HEK293 (cell line): ENCODE measurements at regions not wholly inside any gene's neighbourhood (a gene's known extent, or its start where the extent isn't known, plus 50 kb on each side); places are given as distances from the start of the nearest gene placed in this dataset.

Experiments
- CTCF ChIA-PET: fragments of 350-600 bp; formaldehyde crosslinking; extraction: SDS; loops from one replicate; lab custom pipeline; 2021; ENCODE audit warnings: antibody characterized with exemption; lab: Yijun Ruan, JAX
- POLR2A ChIA-PET: fragments of 300-600 bp; formaldehyde crosslinking; extraction: SDS; loops from one replicate; lab custom pipeline; 2020; ENCODE audit warnings: antibody characterized with exemption, inconsistent platforms; lab: Yijun Ruan, JAX
- H3K27ac ChIP-seq: fragments of 200-500 bp; sonication (Bioruptor generic); 2 replicates; pipeline ENCODE4 v1.5.1; 2014; ENCODE audit warnings: low read depth, low read length, control low read depth, inconsistent platforms; ENCODE audit errors: extremely low read depth
- H3K36me3 ChIP-seq, 2 experiments: fragments of 200-500 bp in 1 of 2; sonication (Bioruptor generic) in 1 of 2; 1 replicate in 1 of 2; 2 replicates in 1 of 2; pipeline ENCODE4 v1.5.1; 2014 to 2017; ENCODE audit warnings: inconsistent platforms in 2 of 2, low read length in 2 of 2; ENCODE audit not compliant: control insufficient read depth in 2 of 2, insufficient read depth in 1 of 2
- H3K4me1 ChIP-seq: fragments of 200-500 bp; sonication (Bioruptor generic); 2 replicates; pipeline ENCODE4 v1.5.1; 2014; ENCODE audit warnings: mild to moderate bottlenecking, low read length, inconsistent platforms; ENCODE audit not compliant: control insufficient read depth, insufficient read depth
- H3K4me3 ChIP-seq: 2 replicates; pipeline ENCODE4 v1.5.1; 2011; ENCODE audit warnings: low read depth, mild to moderate bottlenecking, control low read depth, low read length, moderate library complexity
- H3K9me3 ChIP-seq: fragments of 200-500 bp; sonication (Bioruptor generic); 2 replicates; pipeline ENCODE4 v1.5.1; 2014; ENCODE audit warnings: low read depth, low read length, inconsistent platforms; ENCODE audit not compliant: control insufficient read depth, insufficient read depth
- HOXC10 ChIP-seq: sonication (generic); formaldehyde crosslinking; IDR thresholded peaks from 2 replicates; pipeline ENCODE4 v1.8.1; 2023; ENCODE audit warnings: mild to moderate bottlenecking, missing genetic modification reagents
- HOXD13 ChIP-seq: sonication (generic); formaldehyde crosslinking; IDR thresholded peaks from 2 replicates; pipeline ENCODE4 v1.8.0; 2022; ENCODE audit warnings: missing genetic modification reagents, borderline replicate concordance
- KLF1 ChIP-seq: fragments of 450-650 bp; formaldehyde crosslinking; IDR thresholded peaks from 2 replicates; pipeline ENCODE4 v1.5.1; 2016; ENCODE audit warnings: missing biosample characterization, missing genetic modification characterization
- RBAK ChIP-seq: fragments of 450-650 bp; formaldehyde crosslinking; IDR thresholded peaks from 2 replicates; pipeline ENCODE4 v1.5.1; 2016; ENCODE audit warnings: missing biosample characterization, missing genetic modification characterization
- ZFHX2 ChIP-seq: fragments of 450-650 bp; formaldehyde crosslinking; conservative IDR thresholded peaks from 2 replicates; pipeline ENCODE4 v1.5.1; 2016; ENCODE audit warnings: missing biosample characterization, missing genetic modification characterization
- ZNF10 ChIP-seq: fragments of 450-650 bp; formaldehyde crosslinking; IDR thresholded peaks from 2 replicates; pipeline ENCODE4 v1.5.1; 2017; ENCODE audit warnings: missing biosample characterization, missing genetic modification characterization
- ZNF114 ChIP-seq: fragments of 450-650 bp; formaldehyde crosslinking; IDR thresholded peaks from 2 replicates; pipeline ENCODE4 v1.5.0; 2017; ENCODE audit warnings: missing biosample characterization, missing genetic modification characterization
- ZNF341 ChIP-seq: fragments of 450-650 bp; formaldehyde crosslinking; IDR thresholded peaks from 2 replicates; pipeline ENCODE4; 2016; ENCODE audit warnings: low read depth, missing biosample characterization, missing genetic modification characterization
- ZNF366 ChIP-seq: fragments of 450-650 bp; formaldehyde crosslinking; conservative IDR thresholded peaks from 2 replicates; pipeline ENCODE4 v1.5.1; 2016; ENCODE audit warnings: missing biosample characterization, missing genetic modification characterization
- ZNF433 ChIP-seq: fragments of 450-650 bp; formaldehyde crosslinking; IDR thresholded peaks from 2 replicates; pipeline ENCODE4 v1.5.1; 2016; ENCODE audit warnings: missing biosample characterization, missing genetic modification characterization, low read depth
- ZNF48 ChIP-seq: fragments of 450-650 bp; formaldehyde crosslinking; IDR thresholded peaks from 2 replicates; pipeline ENCODE4 v1.5.1; 2016; ENCODE audit warnings: missing biosample characterization, missing genetic modification characterization
- ZNF514 ChIP-seq: fragments of 450-650 bp; formaldehyde crosslinking; IDR thresholded peaks from 2 replicates; pipeline ENCODE4 v1.5.1; 2016; ENCODE audit warnings: missing biosample characterization, missing genetic modification characterization
- ZNF600 ChIP-seq: fragments of 450-650 bp; formaldehyde crosslinking; IDR thresholded peaks from 2 replicates; pipeline ENCODE4 v1.5.1; 2016; ENCODE audit warnings: missing biosample characterization, missing genetic modification characterization
- ZNF660 ChIP-seq: fragments of 450-650 bp; IDR thresholded peaks from 2 replicates; pipeline ENCODE4 v1.5.1; 2018; ENCODE audit warnings: missing biosample characterization, mild to moderate bottlenecking, missing genetic modification characterization
- ZNF677 ChIP-seq: fragments of 450-650 bp; IDR thresholded peaks from 2 replicates; pipeline ENCODE4 v1.5.0; 2018; ENCODE audit warnings: missing biosample characterization, mild to moderate bottlenecking, missing genetic modification characterization, moderate library complexity
- ZNF791 ChIP-seq: fragments of 450-650 bp; formaldehyde crosslinking; IDR thresholded peaks from 2 replicates; pipeline ENCODE4 v1.5.1; 2016; ENCODE audit warnings: missing biosample characterization, missing genetic modification characterization
- TF ChIP-seq, protein P1 (sequence below): fragments of 450-650 bp; formaldehyde crosslinking; IDR thresholded peaks from 2 replicates; pipeline ENCODE4 v1.5.1; 2016; ENCODE audit warnings: missing biosample characterization, missing genetic modification characterization
- TF ChIP-seq, protein P2 (sequence below): fragments of 450-650 bp; formaldehyde crosslinking; optimal IDR thresholded peaks from 2 replicates; pipeline ENCODE3; 2016; ENCODE audit warnings: missing biosample characterization, mild to moderate bottlenecking, missing genetic modification characterization
- TF ChIP-seq, protein P3 (sequence below): fragments of 450-650 bp; formaldehyde crosslinking; IDR thresholded peaks from 2 replicates; pipeline ENCODE4 v1.5.0; 2017; ENCODE audit warnings: missing biosample characterization, missing genetic modification characterization, borderline replicate concordance
- TF ChIP-seq, protein P4 (sequence below): fragments of 450-650 bp; formaldehyde crosslinking; IDR thresholded peaks from 2 replicates; pipeline ENCODE4 v1.5.1; 2016; ENCODE audit warnings: missing biosample characterization, missing genetic modification characterization, borderline replicate concordance

DNA sequence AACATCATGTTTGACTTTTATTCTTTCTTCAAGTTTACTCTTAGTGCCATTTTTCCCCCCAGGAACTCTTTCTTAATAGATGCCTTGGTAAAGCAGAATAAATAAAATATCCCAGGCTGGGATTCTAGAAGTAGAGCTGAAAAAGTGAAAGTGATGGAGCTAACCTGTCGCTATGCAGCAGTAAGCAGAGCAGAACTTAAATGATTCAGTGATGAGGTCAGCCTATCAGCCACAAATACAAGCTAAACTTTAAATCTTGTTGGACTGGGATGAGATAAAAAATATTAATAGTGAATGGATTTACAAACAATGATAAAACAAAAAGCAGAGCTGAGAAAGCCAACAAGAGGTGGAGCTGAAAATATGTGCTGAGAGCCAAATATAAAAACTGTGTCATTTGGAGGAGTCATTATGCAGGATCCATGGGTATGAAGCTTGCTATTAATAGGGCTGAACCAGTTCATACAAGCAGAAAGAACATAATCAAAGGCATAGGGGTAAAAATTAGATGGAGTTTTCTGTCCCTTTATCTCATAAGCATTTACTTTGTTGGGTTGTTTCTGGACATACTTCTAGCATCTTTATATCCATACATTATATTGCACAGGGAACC lies 877.8 kb downstream of the EPHA7 start:
- H3K36me3 ChIP-seq = no peaks in the 10 kb centered on the region
- no peaks in the 10 kb centered on the region for H3K4me1 ChIP-seq
- ChIA-PET POLR2A (no interaction called here), CTCF (interaction anchor here (0.7 kb wide), 1 partner anchor 190 kb away, joined by 3 read pairs; no protein-coding TSS in a partner anchor)
- H3K9me3 ChIP-seq = no peaks in the 10 kb centered on the region
- no peak for TF ChIP-seq ZNF791 (tag by site-specific recombination)
- TF ChIP-seq, protein P1, sequence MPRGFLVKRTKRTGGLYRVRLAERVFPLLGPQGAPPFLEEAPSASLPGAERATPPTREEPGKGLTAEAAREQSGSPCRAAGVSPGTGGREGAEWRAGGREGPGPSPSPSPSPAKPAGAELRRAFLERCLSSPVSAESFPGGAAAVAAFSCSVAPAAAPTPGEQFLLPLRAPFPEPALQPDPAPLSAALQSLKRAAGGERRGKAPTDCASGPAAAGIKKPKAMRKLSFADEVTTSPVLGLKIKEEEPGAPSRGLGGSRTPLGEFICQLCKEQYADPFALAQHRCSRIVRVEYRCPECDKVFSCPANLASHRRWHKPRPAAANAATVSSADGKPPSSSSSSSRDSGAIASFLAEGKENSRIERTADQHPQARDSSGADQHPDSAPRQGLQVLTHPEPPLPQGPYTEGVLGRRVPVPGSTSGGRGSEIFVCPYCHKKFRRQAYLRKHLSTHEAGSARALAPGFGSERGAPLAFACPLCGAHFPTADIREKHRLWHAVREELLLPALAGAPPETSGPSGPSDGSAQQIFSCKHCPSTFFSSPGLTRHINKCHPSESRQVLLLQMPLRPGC (tag by site-specific recombination) = no peak
- H3K27ac ChIP-seq = no peak overlapping the region
- H3K4me3 ChIP-seq = no peak overlapping the region

DNA sequence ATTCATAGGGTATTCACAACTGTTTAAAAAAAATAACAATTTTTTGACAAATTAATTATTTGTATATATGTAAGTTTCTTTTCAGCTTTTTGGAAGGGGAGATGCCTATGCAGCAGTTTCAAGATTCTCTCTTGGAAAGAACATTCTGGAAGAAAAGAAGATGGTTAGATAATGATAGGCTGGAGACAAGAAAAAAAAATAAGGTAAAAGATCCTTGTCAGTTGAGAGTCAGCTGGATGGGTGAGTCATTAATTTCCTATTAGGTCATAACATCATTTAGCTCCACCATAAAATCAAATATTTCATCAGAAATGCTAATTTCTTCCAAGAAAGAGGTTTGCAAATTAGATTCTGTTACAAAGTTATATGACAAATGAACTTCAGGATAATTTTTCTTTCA lies 880.4 kb downstream of the EPHA7 start:
- Histone ChIP-seq H3K4me3 (no peak overlapping the region), H3K9me3 (no peaks in the 10 kb centered on the region), H3K27ac (no peak overlapping the region), H3K36me3 (no peaks in the 10 kb centered on the region), H3K4me1 (no peaks in the 10 kb centered on the region)
- ChIA-PET CTCF (no interaction called here), POLR2A (no interaction called here)
- TF ChIP-seq ZNF433 (tag by site-specific recombination) (no peak), ZNF600 (no peak), ZNF660 (tag by site-specific recombination) (no peak), HOXD13 (CRISPR knock-in tag) (no peak), ZFHX2 (tag by site-specific recombination) (no peak), HOXC10 (CRISPR knock-in tag) (no peak), ZNF10 (tag by site-specific recombination) (no peak), ZNF677 (tag by site-specific recombination) (no peak), ZNF341 (tag by site-specific recombination) (no peak), KLF1 (no peak), ZNF48 (tag by site-specific recombination) (no peak)
- TF ChIP-seq, protein P2, sequence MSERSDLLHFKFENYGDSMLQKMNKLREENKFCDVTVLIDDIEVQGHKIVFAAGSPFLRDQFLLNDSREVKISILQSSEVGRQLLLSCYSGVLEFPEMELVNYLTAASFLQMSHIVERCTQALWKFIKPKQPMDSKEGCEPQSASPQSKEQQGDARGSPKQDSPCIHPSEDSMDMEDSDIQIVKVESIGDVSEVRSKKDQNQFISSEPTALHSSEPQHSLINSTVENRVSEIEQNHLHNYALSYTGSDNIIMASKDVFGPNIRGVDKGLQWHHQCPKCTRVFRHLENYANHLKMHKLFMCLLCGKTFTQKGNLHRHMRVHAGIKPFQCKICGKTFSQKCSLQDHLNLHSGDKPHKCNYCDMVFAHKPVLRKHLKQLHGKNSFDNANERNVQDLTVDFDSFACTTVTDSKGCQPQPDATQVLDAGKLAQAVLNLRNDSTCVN = no peak
- TF ChIP-seq, protein P3, sequence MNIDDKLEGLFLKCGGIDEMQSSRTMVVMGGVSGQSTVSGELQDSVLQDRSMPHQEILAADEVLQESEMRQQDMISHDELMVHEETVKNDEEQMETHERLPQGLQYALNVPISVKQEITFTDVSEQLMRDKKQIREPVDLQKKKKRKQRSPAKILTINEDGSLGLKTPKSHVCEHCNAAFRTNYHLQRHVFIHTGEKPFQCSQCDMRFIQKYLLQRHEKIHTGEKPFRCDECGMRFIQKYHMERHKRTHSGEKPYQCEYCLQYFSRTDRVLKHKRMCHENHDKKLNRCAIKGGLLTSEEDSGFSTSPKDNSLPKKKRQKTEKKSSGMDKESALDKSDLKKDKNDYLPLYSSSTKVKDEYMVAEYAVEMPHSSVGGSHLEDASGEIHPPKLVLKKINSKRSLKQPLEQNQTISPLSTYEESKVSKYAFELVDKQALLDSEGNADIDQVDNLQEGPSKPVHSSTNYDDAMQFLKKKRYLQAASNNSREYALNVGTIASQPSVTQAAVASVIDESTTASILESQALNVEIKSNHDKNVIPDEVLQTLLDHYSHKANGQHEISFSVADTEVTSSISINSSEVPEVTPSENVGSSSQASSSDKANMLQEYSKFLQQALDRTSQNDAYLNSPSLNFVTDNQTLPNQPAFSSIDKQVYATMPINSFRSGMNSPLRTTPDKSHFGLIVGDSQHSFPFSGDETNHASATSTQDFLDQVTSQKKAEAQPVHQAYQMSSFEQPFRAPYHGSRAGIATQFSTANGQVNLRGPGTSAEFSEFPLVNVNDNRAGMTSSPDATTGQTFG (tag by site-specific recombination) = no peak
- TF ChIP-seq, all 188 proteins: peak for 0

DNA sequence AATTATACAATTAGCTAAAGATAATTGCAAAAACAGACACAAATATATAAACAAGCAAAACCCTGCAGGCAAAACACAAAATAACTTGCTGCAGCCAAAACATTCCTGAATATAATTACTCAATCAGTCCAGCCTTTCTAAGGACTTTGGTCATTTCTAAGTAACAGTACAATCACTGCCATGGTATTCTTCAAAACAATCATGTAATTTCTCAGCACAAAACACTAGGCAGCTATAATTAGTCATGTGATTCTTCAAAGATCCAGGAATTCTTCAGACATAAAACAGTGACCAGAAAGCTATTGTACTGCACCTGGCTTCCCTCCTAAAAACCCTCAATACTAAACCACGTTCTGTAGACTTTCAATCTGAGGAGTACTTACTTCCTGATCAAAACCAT lies 881.1 kb downstream of the EPHA7 start:
- no peak overlapping the region for H3K27ac ChIP-seq
- no peak overlapping the region for H3K4me3 ChIP-seq
- no peaks in the 10 kb centered on the region for H3K4me1 ChIP-seq
- no peaks in the 10 kb centered on the region for H3K36me3 ChIP-seq
- ChIA-PET POLR2A (no interaction called here), CTCF (no interaction called here)
- no peaks in the 10 kb centered on the region for H3K9me3 ChIP-seq
- no peak for TF ChIP-seq RBAK (tag by site-specific recombination)
- TF ChIP-seq ZNF514 (tag by site-specific recombination) = no peak
- TF ChIP-seq, protein P4, sequence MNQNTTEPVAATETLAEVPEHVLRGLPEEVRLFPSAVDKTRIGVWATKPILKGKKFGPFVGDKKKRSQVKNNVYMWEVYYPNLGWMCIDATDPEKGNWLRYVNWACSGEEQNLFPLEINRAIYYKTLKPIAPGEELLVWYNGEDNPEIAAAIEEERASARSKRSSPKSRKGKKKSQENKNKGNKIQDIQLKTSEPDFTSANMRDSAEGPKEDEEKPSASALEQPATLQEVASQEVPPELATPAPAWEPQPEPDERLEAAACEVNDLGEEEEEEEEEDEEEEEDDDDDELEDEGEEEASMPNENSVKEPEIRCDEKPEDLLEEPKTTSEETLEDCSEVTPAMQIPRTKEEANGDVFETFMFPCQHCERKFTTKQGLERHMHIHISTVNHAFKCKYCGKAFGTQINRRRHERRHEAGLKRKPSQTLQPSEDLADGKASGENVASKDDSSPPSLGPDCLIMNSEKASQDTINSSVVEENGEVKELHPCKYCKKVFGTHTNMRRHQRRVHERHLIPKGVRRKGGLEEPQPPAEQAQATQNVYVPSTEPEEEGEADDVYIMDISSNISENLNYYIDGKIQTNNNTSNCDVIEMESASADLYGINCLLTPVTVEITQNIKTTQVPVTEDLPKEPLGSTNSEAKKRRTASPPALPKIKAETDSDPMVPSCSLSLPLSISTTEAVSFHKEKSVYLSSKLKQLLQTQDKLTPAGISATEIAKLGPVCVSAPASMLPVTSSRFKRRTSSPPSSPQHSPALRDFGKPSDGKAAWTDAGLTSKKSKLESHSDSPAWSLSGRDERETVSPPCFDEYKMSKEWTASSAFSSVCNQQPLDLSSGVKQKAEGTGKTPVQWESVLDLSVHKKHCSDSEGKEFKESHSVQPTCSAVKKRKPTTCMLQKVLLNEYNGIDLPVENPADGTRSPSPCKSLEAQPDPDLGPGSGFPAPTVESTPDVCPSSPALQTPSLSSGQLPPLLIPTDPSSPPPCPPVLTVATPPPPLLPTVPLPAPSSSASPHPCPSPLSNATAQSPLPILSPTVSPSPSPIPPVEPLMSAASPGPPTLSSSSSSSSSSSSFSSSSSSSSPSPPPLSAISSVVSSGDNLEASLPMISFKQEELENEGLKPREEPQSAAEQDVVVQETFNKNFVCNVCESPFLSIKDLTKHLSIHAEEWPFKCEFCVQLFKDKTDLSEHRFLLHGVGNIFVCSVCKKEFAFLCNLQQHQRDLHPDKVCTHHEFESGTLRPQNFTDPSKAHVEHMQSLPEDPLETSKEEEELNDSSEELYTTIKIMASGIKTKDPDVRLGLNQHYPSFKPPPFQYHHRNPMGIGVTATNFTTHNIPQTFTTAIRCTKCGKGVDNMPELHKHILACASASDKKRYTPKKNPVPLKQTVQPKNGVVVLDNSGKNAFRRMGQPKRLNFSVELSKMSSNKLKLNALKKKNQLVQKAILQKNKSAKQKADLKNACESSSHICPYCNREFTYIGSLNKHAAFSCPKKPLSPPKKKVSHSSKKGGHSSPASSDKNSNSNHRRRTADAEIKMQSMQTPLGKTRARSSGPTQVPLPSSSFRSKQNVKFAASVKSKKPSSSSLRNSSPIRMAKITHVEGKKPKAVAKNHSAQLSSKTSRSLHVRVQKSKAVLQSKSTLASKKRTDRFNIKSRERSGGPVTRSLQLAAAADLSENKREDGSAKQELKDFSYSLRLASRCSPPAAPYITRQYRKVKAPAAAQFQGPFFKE = no peak
- no peak for TF ChIP-seq ZNF10 (tag by site-specific recombination)
- TF ChIP-seq ZNF366 (tag by site-specific recombination) = no peak
- TF ChIP-seq ZNF114 (tag by site-specific recombination) = no peak
